ENCODE measurements at regions not wholly inside any gene's neighbourhood (a gene's known extent, or its start where the extent isn't known, plus 50 kb on each side); places are given as distances from the start of the nearest gene placed in this dataset.

DNA sequence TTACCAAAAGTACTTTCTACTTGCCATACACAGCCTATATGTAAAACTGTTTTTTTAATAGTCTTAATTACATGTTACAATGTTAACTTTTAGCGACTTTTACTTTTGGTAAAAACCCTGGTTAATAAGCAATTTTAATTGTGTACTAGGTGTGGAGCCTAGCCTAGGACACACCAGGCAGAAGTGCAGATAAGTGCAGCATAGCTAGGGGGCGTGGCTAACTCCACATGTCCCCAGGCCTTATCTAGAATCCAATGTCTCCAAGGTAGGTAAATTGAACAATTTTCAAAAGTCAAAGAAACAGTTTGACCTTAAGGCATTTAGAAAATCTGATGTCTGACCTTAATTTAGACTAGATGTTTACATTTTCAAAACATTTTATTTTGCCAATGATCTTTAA lies 858.7 kb downstream of the CCSER2 start:
- Mint-ChIP-seq H3K36me3 (no peaks in the 10 kb centered on the region), H3K4me1 (no peaks in the 10 kb centered on the region), H3K9me3 (peaks cover 9% of the 10 kb centered on the region), H3K27me3 (ENCODE audit: low read depth) (no peaks in the 10 kb centered on the region), H3K27ac (no peak overlapping the region), H3K4me3 (no peak overlapping the region)
- no peak for DNase-seq (ENCODE audit: low spot score in 2 of 2, unreplicated experiment in 2 of 2)
- TF ChIP-seq, protein P1, sequence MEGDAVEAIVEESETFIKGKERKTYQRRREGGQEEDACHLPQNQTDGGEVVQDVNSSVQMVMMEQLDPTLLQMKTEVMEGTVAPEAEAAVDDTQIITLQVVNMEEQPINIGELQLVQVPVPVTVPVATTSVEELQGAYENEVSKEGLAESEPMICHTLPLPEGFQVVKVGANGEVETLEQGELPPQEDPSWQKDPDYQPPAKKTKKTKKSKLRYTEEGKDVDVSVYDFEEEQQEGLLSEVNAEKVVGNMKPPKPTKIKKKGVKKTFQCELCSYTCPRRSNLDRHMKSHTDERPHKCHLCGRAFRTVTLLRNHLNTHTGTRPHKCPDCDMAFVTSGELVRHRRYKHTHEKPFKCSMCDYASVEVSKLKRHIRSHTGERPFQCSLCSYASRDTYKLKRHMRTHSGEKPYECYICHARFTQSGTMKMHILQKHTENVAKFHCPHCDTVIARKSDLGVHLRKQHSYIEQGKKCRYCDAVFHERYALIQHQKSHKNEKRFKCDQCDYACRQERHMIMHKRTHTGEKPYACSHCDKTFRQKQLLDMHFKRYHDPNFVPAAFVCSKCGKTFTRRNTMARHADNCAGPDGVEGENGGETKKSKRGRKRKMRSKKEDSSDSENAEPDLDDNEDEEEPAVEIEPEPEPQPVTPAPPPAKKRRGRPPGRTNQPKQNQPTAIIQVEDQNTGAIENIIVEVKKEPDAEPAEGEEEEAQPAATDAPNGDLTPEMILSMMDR (IDR thresholded peaks at IDR 0.05; ENCODE audit: unreplicated experiment): no peak

DNA sequence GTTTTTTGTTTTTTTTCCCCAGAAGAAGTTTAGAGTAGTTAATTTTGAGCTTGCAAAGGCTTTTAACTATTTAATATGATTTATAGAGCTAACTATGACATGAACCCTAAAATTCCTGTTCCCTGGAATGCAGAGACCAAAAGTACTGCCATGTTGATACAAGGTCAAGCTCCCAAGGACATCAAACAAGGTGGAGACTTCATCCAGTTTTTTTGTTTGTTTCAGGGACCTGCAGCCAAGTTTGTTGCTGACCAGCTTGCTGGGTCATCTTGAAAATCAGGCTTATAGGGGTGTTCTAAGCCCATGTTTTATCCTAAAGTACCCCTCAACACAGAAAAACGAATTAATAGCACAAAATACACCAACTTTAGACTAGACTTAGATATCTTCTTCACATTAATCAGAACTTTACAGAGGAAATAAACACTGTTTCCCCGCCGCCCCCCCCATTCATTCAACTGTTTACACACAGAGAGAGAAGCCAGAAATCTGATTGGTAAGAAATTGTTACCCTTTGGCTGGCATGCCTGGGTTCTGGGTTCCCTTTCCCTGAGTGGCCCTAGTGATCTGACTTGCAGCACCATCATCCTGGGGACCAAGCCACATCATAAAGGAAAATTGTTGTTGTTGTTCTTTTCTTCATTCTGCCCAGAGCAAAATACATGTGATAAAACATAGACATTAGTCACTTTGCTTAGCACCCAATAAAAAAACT lies 860.5 kb downstream of the CCSER2 start:
- H3K4me1 Mint-ChIP-seq: no peaks in the 10 kb centered on the region
- H3K27ac Mint-ChIP-seq: no peak overlapping the region
- H3K4me3 Mint-ChIP-seq: no peak overlapping the region
- DNase-seq (ENCODE audit: low spot score in 2 of 2, unreplicated experiment in 2 of 2): no peak
- H3K36me3 Mint-ChIP-seq: no peaks in the 10 kb centered on the region
- H3K9me3 Mint-ChIP-seq: peaks cover 9% of the 10 kb centered on the region
- H3K27me3 Mint-ChIP-seq (ENCODE audit: low read depth): peaks cover 3% of the 10 kb centered on the region
- TF ChIP-seq, protein P1 (IDR thresholded peaks at IDR 0.05; ENCODE audit: unreplicated experiment): no peak

DNA sequence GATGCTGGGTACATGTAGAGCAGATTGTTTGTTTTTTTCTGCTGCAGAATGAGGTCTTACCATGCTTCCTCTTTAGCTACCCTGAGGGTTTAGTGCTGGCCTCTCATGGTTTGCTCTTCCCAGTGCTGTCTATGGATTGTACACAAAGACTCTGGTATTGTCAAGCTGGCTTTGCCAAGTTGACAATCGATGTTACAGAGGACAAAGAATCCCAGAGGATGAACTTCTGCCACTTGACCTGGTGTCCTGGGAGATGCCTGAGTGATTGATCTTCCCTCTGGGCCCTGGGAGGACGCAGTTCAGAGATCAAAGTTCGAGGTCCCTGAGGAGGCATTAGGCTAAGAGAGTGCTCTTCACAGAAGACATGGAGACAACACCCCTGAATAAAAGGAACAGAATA lies 865.4 kb downstream of the CCSER2 start:
- Mint-ChIP-seq H3K9me3 (no peaks in the 10 kb centered on the region), H3K4me3 (no peak overlapping the region), H3K4me1 (no peaks in the 10 kb centered on the region), H3K27me3 (ENCODE audit: low read depth) (peaks cover 21% of the 10 kb centered on the region), H3K27ac (no peak overlapping the region), H3K36me3 (no peaks in the 10 kb centered on the region)
- TF ChIP-seq, protein P1 (IDR thresholded peaks at IDR 0.05; ENCODE audit: unreplicated experiment): no peak
- no peak for DNase-seq (ENCODE audit: low spot score in 2 of 2, unreplicated experiment in 2 of 2)

DNA sequence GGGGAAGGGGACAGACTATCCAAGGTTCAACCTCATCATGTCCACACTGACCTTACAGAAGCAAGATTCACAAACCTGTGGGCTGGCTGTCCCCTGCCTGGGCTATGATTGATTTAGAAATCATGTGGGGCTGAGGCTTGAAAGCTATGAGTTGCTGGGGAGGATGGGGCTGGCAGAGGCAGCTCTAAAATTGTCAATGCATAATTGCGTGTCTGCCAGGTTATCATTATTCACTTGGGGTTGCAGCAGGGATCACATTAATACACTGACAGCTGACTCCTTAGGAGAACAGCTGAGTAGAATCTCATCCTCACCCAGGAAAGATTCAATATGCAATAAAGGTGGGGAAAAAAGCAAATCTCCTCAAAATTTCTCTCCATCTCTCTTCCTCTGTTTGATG lies 866.3 kb downstream of the CCSER2 start:
- Mint-ChIP-seq H3K27ac (no peak overlapping the region), H3K36me3 (no peaks in the 10 kb centered on the region), H3K27me3 (ENCODE audit: low read depth) (peaks cover 25% of the 10 kb centered on the region), H3K9me3 (no peaks in the 10 kb centered on the region), H3K4me1 (no peaks in the 10 kb centered on the region), H3K4me3 (no peak overlapping the region)
- no peak for DNase-seq (ENCODE audit: low spot score in 2 of 2, unreplicated experiment in 2 of 2)
- TF ChIP-seq, protein P1 (IDR thresholded peaks at IDR 0.05; ENCODE audit: unreplicated experiment): no peak

DNA sequence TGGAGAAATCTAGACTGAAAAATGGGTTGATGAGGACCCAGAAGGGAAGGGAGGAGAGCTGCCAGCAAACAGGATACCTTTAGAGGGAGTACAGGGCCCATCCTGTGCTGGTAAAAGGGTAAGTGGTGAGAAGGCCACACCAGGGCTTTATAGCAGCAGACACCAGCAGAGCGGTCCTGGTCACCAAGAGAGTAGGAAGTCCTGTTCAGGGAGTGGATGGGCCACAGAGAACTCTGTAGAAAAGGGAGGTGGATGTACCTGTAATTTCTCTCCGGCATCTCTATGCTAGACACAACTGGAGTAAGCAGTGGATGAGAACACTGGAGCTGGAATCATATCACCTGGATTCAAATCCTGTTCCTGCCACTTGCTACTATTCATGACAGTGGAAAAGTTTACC lies 867.2 kb downstream of the CCSER2 start:
- Mint-ChIP-seq H3K9me3 (no peaks in the 10 kb centered on the region), H3K4me3 (no peak overlapping the region), H3K27me3 (ENCODE audit: low read depth) (peaks cover 29% of the 10 kb centered on the region), H3K36me3 (no peaks in the 10 kb centered on the region), H3K27ac (no peak overlapping the region), H3K4me1 (no peaks in the 10 kb centered on the region)
- TF ChIP-seq, protein P1 (IDR thresholded peaks at IDR 0.05; ENCODE audit: unreplicated experiment): no peak
- DNase-seq (ENCODE audit: low spot score in 2 of 2, unreplicated experiment in 2 of 2): no peak

Measured in mesothelial cell of epicardium (in vitro differentiated cells).